Neural crest cell (in vitro differentiated cells): ENCODE measurements at regions not wholly inside any gene's neighbourhood (a gene's known extent, or its start where the extent isn't known, plus 50 kb on each side); places are given as distances from the start of the nearest gene placed in this dataset.

Experiments
- DNase-seq: peaks from one replicate; pipeline ENCODE4 v3.0.0; 2021; ENCODE audit warnings: low read depth, mixed read lengths, low spot score
- H3K27ac Mint-ChIP-seq: one replicate; pipeline ENCODE4 v1.8.0; 2021; ENCODE audit warnings: mild to moderate bottlenecking, mixed read lengths; ENCODE audit not compliant: unreplicated experiment
- H3K27me3 Mint-ChIP-seq: 2 replicates; pipeline ENCODE4 v1.8.0; 2021; ENCODE audit warnings: low read depth, mild to moderate bottlenecking, mixed read lengths
- H3K36me3 Mint-ChIP-seq: 2 replicates; pipeline ENCODE4 v1.8.0; 2021; ENCODE audit warnings: low read depth, mild to moderate bottlenecking, mixed read lengths
- H3K4me1 Mint-ChIP-seq: 2 replicates; pipeline ENCODE4 v1.8.0; 2021; ENCODE audit warnings: mixed read lengths
- H3K4me3 Mint-ChIP-seq: one replicate; pipeline ENCODE4 v1.8.0; 2021; ENCODE audit warnings: mild to moderate bottlenecking, mixed read lengths
- H3K9me3 Mint-ChIP-seq: 2 replicates; pipeline ENCODE4 v1.8.0; 2021; ENCODE audit warnings: mixed read lengths
- CTCF ChIP-seq: fragments of 200-600 bp; sonication (generic); conservative IDR thresholded peaks from 2 replicates; pipeline ENCODE4 v1.5.0; 2021; ENCODE audit warnings: antibody characterized with exemption, mild to moderate bottlenecking

GRCh38 chr12:87529413-87529812 is 499.8 kb downstream of the C12orf50 start:
- Mint-ChIP-seq H3K27me3 (no peaks in the 10 kb centered on the region), H3K4me1 (no peaks in the 10 kb centered on the region), H3K36me3 (no peaks in the 10 kb centered on the region), H3K9me3 (peaks cover 2% of the 10 kb centered on the region), H3K27ac (no peak overlapping the region), H3K4me3 (no peak overlapping the region)
- no peak for TF ChIP-seq CTCF
- DNase-seq, result no peak

GRCh38 chr12:87520968-87521367 is 508.2 kb downstream of the C12orf50 start:
- Mint-ChIP-seq H3K4me1 (no peaks in the 10 kb centered on the region), H3K36me3 (no peaks in the 10 kb centered on the region), H3K9me3 (peaks cover 4% of the 10 kb centered on the region), H3K27me3 (no peaks in the 10 kb centered on the region), H3K4me3 (no peak overlapping the region), H3K27ac (no peak overlapping the region)
- TF ChIP-seq CTCF, result no peak
- no peak for DNase-seq

GRCh38 chr12:87518481-87518880 is 510.7 kb downstream of the C12orf50 start:
- no peak overlapping the region for H3K4me3 Mint-ChIP-seq
- TF ChIP-seq CTCF, result no peak
- no peaks in the 10 kb centered on the region for H3K27me3 Mint-ChIP-seq
- H3K36me3 Mint-ChIP-seq, result no peaks in the 10 kb centered on the region
- H3K27ac Mint-ChIP-seq, result no peak overlapping the region
- no peaks in the 10 kb centered on the region for H3K4me1 Mint-ChIP-seq
- H3K9me3 Mint-ChIP-seq, result peaks cover 4% of the 10 kb centered on the region
- DNase-seq, result no peak

GRCh38 chr12:87518036-87518435 is 511.2 kb downstream of the C12orf50 start:
- TF ChIP-seq CTCF, result no peak
- H3K36me3 Mint-ChIP-seq, result no peaks in the 10 kb centered on the region
- no peaks in the 10 kb centered on the region for H3K4me1 Mint-ChIP-seq
- no peak overlapping the region for H3K4me3 Mint-ChIP-seq
- no peaks in the 10 kb centered on the region for H3K27me3 Mint-ChIP-seq
- no peak overlapping the region for H3K27ac Mint-ChIP-seq
- H3K9me3 Mint-ChIP-seq, result peaks cover 4% of the 10 kb centered on the region
- no peak for DNase-seq

- Mint-ChIP-seq H3K36me3 (no peaks in the 10 kb centered on the region), H3K4me1 (no peaks in the 10 kb centered on the region), H3K9me3 (no peaks in the 10 kb centered on the region), H3K4me3 (no peak overlapping the region), H3K27me3 (no peaks in the 10 kb centered on the region), H3K27ac (no peak overlapping the region)
- no peak for TF ChIP-seq CTCF
- no peak for DNase-seq
Measured at GRCh38 chr12:87513536-87514280, 515.5 kb downstream of the C12orf50 start.
